Prostate gland (tissue), 2 donors: ENCODE measurements at regions not wholly inside any gene's neighbourhood (a gene's known extent, or its start where the extent isn't known, plus 50 kb on each side); places are given as distances from the start of the nearest gene placed in this dataset.
"Not testable (repeated sequence)": the region's sequence is repeated elsewhere in the genome, so short reads cannot be mapped to it uniquely, and the experiment has no call there.

ENCODE experiments used
- POLR2A ChIP-seq: fragments of 450-650 bp; IDR thresholded peaks from one replicate; pipeline ENCODE4 v1.6.1; 2016; ENCODE audit warnings: antibody characterized with exemption, mild to moderate bottlenecking
- POLR2AphosphoS5 ChIP-seq: sonication (generic); formaldehyde crosslinking; IDR thresholded peaks from one replicate; pipeline ENCODE4 v1.6.1; 2017; ENCODE audit warnings: antibody characterized with exemption
- TF ChIP-seq, protein P1 (sequence below), 4 experiments: fragments of 200-600 bp in 2 of 4; fragments of 450-650 bp in 2 of 4; sonication (generic) in 2 of 4; IDR thresholded peaks; 1 replicate in 3 of 4; 2 replicates in 1 of 4; pipeline ENCODE4 v1.5.1; 2016 to 2019; ENCODE audit warnings: antibody characterized with exemption in 4 of 4, mild to moderate bottlenecking in 2 of 4, moderate library complexity in 2 of 4

DNA sequence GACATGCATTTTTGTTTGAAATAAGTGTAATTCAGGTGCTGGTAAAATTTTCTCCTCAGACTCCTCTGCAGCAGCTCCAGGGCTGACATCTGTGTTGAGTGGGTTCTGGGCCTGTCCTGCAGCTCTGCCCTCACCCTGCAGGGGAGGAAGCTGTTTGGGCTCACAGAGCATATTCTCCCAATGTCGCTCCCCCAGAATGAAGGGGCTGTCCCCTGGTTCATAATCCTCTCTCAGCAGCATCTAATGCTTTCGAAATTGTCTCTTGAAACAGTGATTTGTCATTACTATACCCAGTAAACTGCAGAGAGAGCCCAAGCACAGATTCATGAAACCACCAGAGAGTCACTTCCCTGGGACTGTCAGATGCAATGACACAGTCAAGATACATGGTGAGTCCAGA, 606.7 kb downstream of the TMEM121 start:
- not testable (repeated sequence) for TF ChIP-seq POLR2AphosphoS5, POLR2A
- TF ChIP-seq, protein P1, sequence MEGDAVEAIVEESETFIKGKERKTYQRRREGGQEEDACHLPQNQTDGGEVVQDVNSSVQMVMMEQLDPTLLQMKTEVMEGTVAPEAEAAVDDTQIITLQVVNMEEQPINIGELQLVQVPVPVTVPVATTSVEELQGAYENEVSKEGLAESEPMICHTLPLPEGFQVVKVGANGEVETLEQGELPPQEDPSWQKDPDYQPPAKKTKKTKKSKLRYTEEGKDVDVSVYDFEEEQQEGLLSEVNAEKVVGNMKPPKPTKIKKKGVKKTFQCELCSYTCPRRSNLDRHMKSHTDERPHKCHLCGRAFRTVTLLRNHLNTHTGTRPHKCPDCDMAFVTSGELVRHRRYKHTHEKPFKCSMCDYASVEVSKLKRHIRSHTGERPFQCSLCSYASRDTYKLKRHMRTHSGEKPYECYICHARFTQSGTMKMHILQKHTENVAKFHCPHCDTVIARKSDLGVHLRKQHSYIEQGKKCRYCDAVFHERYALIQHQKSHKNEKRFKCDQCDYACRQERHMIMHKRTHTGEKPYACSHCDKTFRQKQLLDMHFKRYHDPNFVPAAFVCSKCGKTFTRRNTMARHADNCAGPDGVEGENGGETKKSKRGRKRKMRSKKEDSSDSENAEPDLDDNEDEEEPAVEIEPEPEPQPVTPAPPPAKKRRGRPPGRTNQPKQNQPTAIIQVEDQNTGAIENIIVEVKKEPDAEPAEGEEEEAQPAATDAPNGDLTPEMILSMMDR (IDR thresholded peaks at IDR 0.05) = not testable (repeated sequence)
